ENCODE measurements at regions not wholly inside any gene's neighbourhood (a gene's known extent, or its start where the extent isn't known, plus 50 kb on each side); places are given as distances from the start of the nearest gene placed in this dataset.

GRCh38 chr20:7003598-7003997 is 236.1 kb downstream of the BMP2 start:
- POLR2A ChIA-PET (ENCODE audit: partially characterized antibody) = no interaction called here
- intact Hi-C loops (cut with micrococcal nuclease) = no loop called here
- H3K27ac ChIP-seq (ENCODE audit: low read depth, low read length) = no peak overlapping the region

GRCh38 chr20:7004801-7005200 is 237.3 kb downstream of the BMP2 start:
- no peaks in the 10 kb centered on the region for H3K4me1 ChIP-seq (ENCODE audit: insufficient read depth, low read length)
- no peaks in the 10 kb centered on the region for H3K4me1 Mint-ChIP-seq
- CTCF ChIA-PET (ENCODE audit: partially characterized antibody) = no interaction called here
- no peak overlapping the region for H3K4me3 ChIP-seq (ENCODE audit: low read length in 2 of 2)
- peak overlapping the region in 1 of 8 donors; percentile 20 for H3K4me3 Mint-ChIP-seq
- intact Hi-C loops (cut with micrococcal nuclease) = no loop called here
- no peak overlapping the region for H3K27ac ChIP-seq (ENCODE audit: low read depth, low read length)
- H3K36me3 ChIP-seq (ENCODE audit: insufficient read depth, low read length) = no peaks in the 10 kb centered on the region
- H3K9me3 Mint-ChIP-seq = peaks cover 0 to 32% (median 20%) of the 10 kb centered on the region in 8 donors
- H3K9me3 ChIP-seq (ENCODE audit: control insufficient read depth in 1 of 2, low read length in 2 of 2) = no peaks in the 10 kb centered on the region
- POLR2A ChIA-PET (ENCODE audit: partially characterized antibody) = no interaction called here
- no peaks in the 10 kb centered on the region for H3K27me3 ChIP-seq (ENCODE audit: insufficient read depth, low read length)
- no peaks in the 10 kb centered on the region for H3K36me3 Mint-ChIP-seq
- H3K27me3 Mint-ChIP-seq = no peaks in the 10 kb centered on the region
- H3K27ac Mint-ChIP-seq = no peak overlapping the region
- DNase-seq = no peak

More at GRCh38 chr20:7003598-7003997, 236.1 kb downstream of the BMP2 start:
- H3K9me3 ChIP-seq (ENCODE audit: control insufficient read depth in 1 of 2, low read length in 2 of 2) = no peaks in the 10 kb centered on the region
- H3K27me3 ChIP-seq (ENCODE audit: insufficient read depth, low read length) = no peaks in the 10 kb centered on the region
- H3K4me1 Mint-ChIP-seq = no peaks in the 10 kb centered on the region
- no peak for DNase-seq
- CTCF ChIA-PET (ENCODE audit: partially characterized antibody) = no interaction called here
- no peak overlapping the region for H3K4me3 ChIP-seq (ENCODE audit: low read length in 2 of 2)
- no peaks in the 10 kb centered on the region for H3K4me1 ChIP-seq (ENCODE audit: insufficient read depth, low read length)
- no peaks in the 10 kb centered on the region for H3K36me3 Mint-ChIP-seq
- no peaks in the 10 kb centered on the region for H3K36me3 ChIP-seq (ENCODE audit: insufficient read depth, low read length)
- no peak overlapping the region for H3K4me3 Mint-ChIP-seq
- no peaks in the 10 kb centered on the region for H3K27me3 Mint-ChIP-seq
- peaks cover 0 to 26% (median 14%) of the 10 kb centered on the region in 8 donors for H3K9me3 Mint-ChIP-seq
- H3K27ac Mint-ChIP-seq = no peak overlapping the region

DNA sequence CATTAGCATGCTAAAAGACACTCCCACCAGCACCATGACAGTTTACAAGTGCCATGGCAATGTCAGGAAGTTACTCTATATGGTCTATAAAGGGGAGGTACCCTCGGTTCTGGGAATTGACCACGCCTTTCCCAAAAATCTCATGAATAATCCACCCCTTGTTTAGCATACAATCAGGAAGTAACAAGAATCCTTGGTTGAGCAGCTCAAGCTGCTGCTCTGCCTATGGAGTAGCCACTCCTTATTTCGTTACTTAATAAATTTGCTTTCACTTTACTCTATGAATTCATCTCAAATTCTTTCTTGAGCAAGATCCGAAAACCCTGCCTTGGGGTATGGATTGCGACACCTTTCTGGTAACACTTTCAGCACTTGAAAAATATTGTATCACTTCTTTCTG is 243.0 kb downstream of the BMP2 start:
- no peak overlapping the region for H3K27ac ChIP-seq (ENCODE audit: low read depth, low read length)
- DNase-seq = no peak
- H3K27ac Mint-ChIP-seq = no peak overlapping the region
- H3K4me3 ChIP-seq (ENCODE audit: low read length in 2 of 2) = no peak overlapping the region
- no peaks in the 10 kb centered on the region for H3K36me3 ChIP-seq (ENCODE audit: insufficient read depth, low read length)
- H3K4me1 Mint-ChIP-seq = no peaks in the 10 kb centered on the region
- no peaks in the 10 kb centered on the region for H3K9me3 ChIP-seq (ENCODE audit: control insufficient read depth in 1 of 2, low read length in 2 of 2)
- no peaks in the 10 kb centered on the region for H3K36me3 Mint-ChIP-seq
- no peaks in the 10 kb centered on the region for H3K4me1 ChIP-seq (ENCODE audit: insufficient read depth, low read length)
- H3K27me3 ChIP-seq (ENCODE audit: insufficient read depth, low read length) = no peaks in the 10 kb centered on the region
- H3K4me3 Mint-ChIP-seq = no peak overlapping the region
- H3K27me3 Mint-ChIP-seq = no peaks in the 10 kb centered on the region
- CTCF ChIA-PET (ENCODE audit: partially characterized antibody) = no interaction called here
- H3K9me3 Mint-ChIP-seq = peaks cover 2 to 33% (median 17%) of the 10 kb centered on the region in 8 donors
- intact Hi-C loops (cut with micrococcal nuclease) = no loop called here
- POLR2A ChIA-PET (ENCODE audit: partially characterized antibody) = no interaction called here

DNA sequence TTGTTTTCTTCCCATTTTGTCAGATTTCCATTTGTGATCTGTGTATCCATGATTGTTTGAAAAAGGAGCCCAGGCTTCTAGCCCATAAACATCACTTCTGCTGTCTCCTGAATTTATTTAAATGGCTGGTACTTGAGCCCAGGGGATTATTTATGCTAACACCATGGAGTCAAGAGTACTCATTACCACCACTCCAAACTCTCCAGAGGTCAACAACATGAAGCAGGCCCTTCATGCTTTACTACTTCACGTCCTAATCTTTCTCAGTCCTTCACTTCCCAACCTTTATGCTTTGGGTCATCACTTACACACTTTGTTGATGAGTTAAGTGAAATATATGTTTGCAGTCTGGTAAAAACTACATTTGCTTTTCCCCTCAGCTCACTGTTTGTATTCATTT is 247.8 kb downstream of the BMP2 start:
- Mint-ChIP-seq H3K27me3 (no peaks in the 10 kb centered on the region), H3K27ac (no peak overlapping the region), H3K9me3 (peaks cover 0 to 8% (median 5%) of the 10 kb centered on the region in 8 donors), H3K4me3 (no peak overlapping the region), H3K4me1 (no peaks in the 10 kb centered on the region), H3K36me3 (no peaks in the 10 kb centered on the region)
- POLR2A ChIA-PET (ENCODE audit: partially characterized antibody) = no interaction called here
- H3K27me3 ChIP-seq (ENCODE audit: insufficient read depth, low read length) = no peaks in the 10 kb centered on the region
- H3K4me3 ChIP-seq (ENCODE audit: low read length in 2 of 2) = no peak overlapping the region
- H3K36me3 ChIP-seq (ENCODE audit: insufficient read depth, low read length) = no peaks in the 10 kb centered on the region
- CTCF ChIA-PET (ENCODE audit: partially characterized antibody) = no interaction called here
- H3K4me1 ChIP-seq (ENCODE audit: insufficient read depth, low read length) = no peaks in the 10 kb centered on the region
- no peaks in the 10 kb centered on the region for H3K9me3 ChIP-seq (ENCODE audit: control insufficient read depth in 1 of 2, low read length in 2 of 2)
- H3K27ac ChIP-seq (ENCODE audit: low read depth, low read length) = no peak overlapping the region
- DNase-seq = no peak
- intact Hi-C loops (cut with micrococcal nuclease) = no loop called here

- Histone ChIP-seq H3K36me3 (ENCODE audit: insufficient read depth, low read length) (no peaks in the 10 kb centered on the region), H3K27me3 (ENCODE audit: insufficient read depth, low read length) (no peaks in the 10 kb centered on the region), H3K4me1 (ENCODE audit: insufficient read depth, low read length) (no peaks in the 10 kb centered on the region), H3K9me3 (ENCODE audit: control insufficient read depth in 1 of 2, low read length in 2 of 2) (no peaks in the 10 kb centered on the region), H3K27ac (ENCODE audit: low read depth, low read length) (no peak overlapping the region), H3K4me3 (ENCODE audit: low read length in 2 of 2) (no peak overlapping the region)
- H3K4me3 Mint-ChIP-seq = no peak overlapping the region
- CTCF ChIA-PET (ENCODE audit: partially characterized antibody) = no interaction called here
- H3K4me1 Mint-ChIP-seq = no peaks in the 10 kb centered on the region
- POLR2A ChIA-PET (ENCODE audit: partially characterized antibody) = no interaction called here
- no peaks in the 10 kb centered on the region for H3K27me3 Mint-ChIP-seq
- H3K36me3 Mint-ChIP-seq = no peaks in the 10 kb centered on the region
- DNase-seq = no peak
- H3K27ac Mint-ChIP-seq = no peak overlapping the region
- intact Hi-C loops (cut with micrococcal nuclease) = no loop called here
- peaks cover 2 to 32% (median 15%) of the 10 kb centered on the region in 8 donors for H3K9me3 Mint-ChIP-seq
These were observed 255.1 kb downstream of the BMP2 start for GRCh38 chr20:7022597-7022996.

DNA sequence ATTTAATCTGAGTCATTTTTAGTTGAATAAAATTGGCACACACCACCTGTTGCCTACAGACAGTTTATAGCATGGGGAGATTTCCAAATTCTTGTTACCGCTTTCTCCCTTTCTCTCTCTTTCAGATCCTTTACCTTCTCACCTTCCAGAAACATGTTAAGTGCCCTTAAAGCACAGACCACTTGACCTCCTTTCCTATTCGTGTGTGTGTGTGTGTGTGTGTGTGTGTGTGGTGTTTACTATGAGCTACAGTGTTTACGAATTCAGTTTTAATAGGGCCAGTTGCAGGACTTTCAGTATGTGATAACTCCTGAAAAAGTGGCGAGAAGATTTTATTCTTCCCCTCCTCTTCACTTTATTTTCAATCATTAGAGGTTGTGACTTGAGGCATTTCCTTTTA is 258.1 kb downstream of the BMP2 start:
- no peaks in the 10 kb centered on the region for H3K9me3 ChIP-seq (ENCODE audit: control insufficient read depth in 1 of 2, low read length in 2 of 2)
- Mint-ChIP-seq H3K9me3 (peaks cover 2 to 44% (median 19%) of the 10 kb centered on the region in 8 donors), H3K4me3 (peak overlapping the region in 1 of 8 donors; percentile 5), H3K27me3 (no peaks in the 10 kb centered on the region), H3K36me3 (no peaks in the 10 kb centered on the region), H3K27ac (no peak overlapping the region), H3K4me1 (no peaks in the 10 kb centered on the region)
- no peak overlapping the region for H3K4me3 ChIP-seq (ENCODE audit: low read length in 2 of 2)
- POLR2A ChIA-PET (ENCODE audit: partially characterized antibody) = no interaction called here
- intact Hi-C loops (cut with micrococcal nuclease) = no loop called here
- CTCF ChIA-PET (ENCODE audit: partially characterized antibody) = no interaction called here
- no peak overlapping the region for H3K27ac ChIP-seq (ENCODE audit: low read depth, low read length)
- DNase-seq = no peak
- no peaks in the 10 kb centered on the region for H3K27me3 ChIP-seq (ENCODE audit: insufficient read depth, low read length)
- H3K36me3 ChIP-seq (ENCODE audit: insufficient read depth, low read length) = no peaks in the 10 kb centered on the region
- H3K4me1 ChIP-seq (ENCODE audit: insufficient read depth, low read length) = no peaks in the 10 kb centered on the region

DNA sequence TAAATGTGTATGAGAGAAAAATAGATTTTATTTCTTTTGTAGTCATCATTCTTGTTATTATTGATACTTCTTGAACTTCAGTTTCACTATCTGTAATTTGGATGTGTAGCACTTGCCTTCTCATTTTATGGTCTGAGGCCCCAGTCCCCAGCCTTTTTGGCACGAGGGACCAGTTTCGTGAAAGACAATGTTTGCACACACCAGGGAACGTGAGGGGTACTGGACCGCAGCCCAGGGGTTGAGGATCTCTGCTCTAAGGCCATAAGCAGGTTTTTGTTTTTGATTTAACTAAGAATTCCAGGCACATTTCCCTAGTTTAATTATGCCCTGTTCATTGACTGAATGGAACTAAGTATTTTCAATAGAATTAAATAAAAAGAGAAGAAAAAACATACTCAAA is 261.5 kb downstream of the BMP2 start:
- Histone ChIP-seq H3K36me3 (ENCODE audit: insufficient read depth, low read length) (no peaks in the 10 kb centered on the region), H3K27ac (ENCODE audit: low read depth, low read length) (no peak overlapping the region), H3K9me3 (ENCODE audit: control insufficient read depth in 1 of 2, low read length in 2 of 2) (no peaks in the 10 kb centered on the region), H3K27me3 (ENCODE audit: insufficient read depth, low read length) (no peaks in the 10 kb centered on the region), H3K4me3 (ENCODE audit: low read length in 2 of 2) (no peak overlapping the region), H3K4me1 (ENCODE audit: insufficient read depth, low read length) (no peaks in the 10 kb centered on the region)
- DNase-seq = no peak
- ChIA-PET CTCF (ENCODE audit: partially characterized antibody) (no interaction called here), POLR2A (ENCODE audit: partially characterized antibody) (no interaction called here)
- Mint-ChIP-seq H3K27me3 (no peaks in the 10 kb centered on the region), H3K36me3 (no peaks in the 10 kb centered on the region), H3K27ac (no peak overlapping the region), H3K4me3 (no peak overlapping the region), H3K9me3 (peaks cover 0 to 31% (median 10%) of the 10 kb centered on the region in 8 donors), H3K4me1 (no peaks in the 10 kb centered on the region)
- intact Hi-C loops (cut with micrococcal nuclease) = no loop called here

DNA sequence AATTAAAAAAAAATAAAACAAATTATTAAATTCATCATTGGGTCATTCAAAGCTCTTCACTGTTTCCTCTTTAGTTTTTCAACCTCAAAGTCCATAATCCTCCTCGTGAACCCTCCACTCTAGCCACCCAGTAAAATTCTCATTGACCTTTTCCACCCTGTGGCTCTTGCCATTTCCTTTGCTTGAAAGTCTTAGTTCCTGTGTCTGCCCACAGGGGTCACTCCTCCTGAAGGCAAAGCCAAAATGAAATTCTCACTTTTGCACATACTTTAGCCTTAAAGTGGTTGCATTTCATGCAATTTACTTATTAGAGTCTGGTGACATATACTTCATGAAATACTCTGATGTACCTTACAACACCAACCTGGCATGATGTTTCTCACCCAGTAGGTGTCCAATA is 263.7 kb downstream of the BMP2 start:
- peaks cover 0 to under 1% of the 10 kb centered on the region in 2 donors for H3K9me3 ChIP-seq (ENCODE audit: control insufficient read depth in 1 of 2, low read length in 2 of 2)
- no peak overlapping the region for H3K4me3 ChIP-seq (ENCODE audit: low read length in 2 of 2)
- Mint-ChIP-seq H3K27ac (no peak overlapping the region), H3K4me1 (no peaks in the 10 kb centered on the region), H3K4me3 (no peak overlapping the region), H3K36me3 (no peaks in the 10 kb centered on the region), H3K9me3 (peaks cover 0 to 30% (median 16%) of the 10 kb centered on the region in 8 donors), H3K27me3 (no peaks in the 10 kb centered on the region)
- no peaks in the 10 kb centered on the region for H3K27me3 ChIP-seq (ENCODE audit: insufficient read depth, low read length)
- intact Hi-C loops (cut with micrococcal nuclease) = no loop called here
- H3K36me3 ChIP-seq (ENCODE audit: insufficient read depth, low read length) = no peaks in the 10 kb centered on the region
- H3K27ac ChIP-seq (ENCODE audit: low read depth, low read length) = no peak overlapping the region
- ChIA-PET CTCF (ENCODE audit: partially characterized antibody) (no interaction called here), POLR2A (ENCODE audit: partially characterized antibody) (no interaction called here)
- H3K4me1 ChIP-seq (ENCODE audit: insufficient read depth, low read length) = no peaks in the 10 kb centered on the region
- DNase-seq = no peak
